ENCODE measurements at regions not wholly inside any gene's neighbourhood (a gene's known extent, or its start where the extent isn't known, plus 50 kb on each side); places are given as distances from the start of the nearest gene placed in this dataset.

DNA sequence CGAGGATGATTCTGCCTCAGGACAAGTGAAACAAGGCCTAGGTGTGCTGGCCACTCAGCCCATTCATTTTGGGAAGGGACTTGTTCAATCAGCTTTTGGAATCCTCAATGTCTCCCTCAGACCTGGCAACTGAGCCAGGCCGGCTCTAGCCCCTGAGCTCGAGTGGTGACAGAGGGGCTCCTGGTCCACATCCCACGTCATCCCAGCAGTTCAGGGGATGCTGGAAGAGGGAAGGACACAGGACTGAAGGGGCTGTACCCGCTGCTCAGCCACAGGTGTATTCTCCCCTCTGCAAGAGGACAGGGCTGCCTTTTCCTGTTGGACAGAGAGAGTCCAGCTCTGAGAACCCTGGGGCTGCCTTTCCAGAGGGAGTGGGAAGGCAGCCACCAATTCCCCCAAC lies 244.6 kb upstream of the SFSWAP start:
- H2BK120ac ChIP-seq (replicated peaks; ENCODE audit: low read depth, low read length) = no peak overlapping the region
- no peak overlapping the region for H3K23ac ChIP-seq (ENCODE audit: insufficient read length)
- POLR2A ChIA-PET (ENCODE audit: partially characterized antibody) = no interaction called here
- TF ChIP-seq CBX5 (IDR thresholded peaks at IDR 0.05; ENCODE audit: low read depth, low read length) = no peak
- TF ChIP-seq KDM1A (IDR thresholded peaks at IDR 0.05; ENCODE audit: borderline replicate concordance, low read length) = no peak
- TF ChIP-seq, protein P1, sequence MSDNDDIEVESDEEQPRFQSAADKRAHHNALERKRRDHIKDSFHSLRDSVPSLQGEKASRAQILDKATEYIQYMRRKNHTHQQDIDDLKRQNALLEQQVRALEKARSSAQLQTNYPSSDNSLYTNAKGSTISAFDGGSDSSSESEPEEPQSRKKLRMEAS (IDR thresholded peaks at IDR 0.05) = no peak
- TF ChIP-seq RNF2 (IDR thresholded peaks at IDR 0.05; ENCODE audit: borderline replicate concordance, low read depth, low read length, missing control alignments, poor library complexity, severe bottlenecking) = no peak
- no peak for TF ChIP-seq TAF1 (IDR thresholded peaks at IDR 0.05; ENCODE audit: low read depth, low read length)
- TF ChIP-seq EP300 (IDR thresholded peaks at IDR 0.05; ENCODE audit: borderline replicate concordance in 1 of 2, low read depth in 2 of 2, low read length in 2 of 2) = no peak
- TF ChIP-seq SP4 (IDR thresholded peaks at IDR 0.05; ENCODE audit: low read length) = no peak
- TF ChIP-seq EGR1 (IDR thresholded peaks at IDR 0.05; ENCODE audit: borderline replicate concordance, low read depth, low read length) = no peak
- no peak for TF ChIP-seq BCL11A (IDR thresholded peaks at IDR 0.05; ENCODE audit: low read depth in 2 of 2, low read length in 2 of 2)
- no peak for TF ChIP-seq SRF (IDR thresholded peaks at IDR 0.05; ENCODE audit: low read depth, low read length)
- no peak for TF ChIP-seq EZH2 (IDR thresholded peaks at IDR 0.05; ENCODE audit: low read depth, low read length, severe bottlenecking)
- TF ChIP-seq NRF1 (IDR thresholded peaks at IDR 0.05; ENCODE audit: low read depth, low read length) = no peak
- TF ChIP-seq KDM4A (IDR thresholded peaks at IDR 0.05; ENCODE audit: low read depth, low read length, severe bottlenecking) = no peak
- TF ChIP-seq TCF12 (IDR thresholded peaks at IDR 0.05; ENCODE audit: low read depth, low read length) = no peak
- TF ChIP-seq SIN3A (conservative IDR thresholded peaks at IDR 0.05 in 1 of 2, IDR thresholded peaks at IDR 0.05 in 1 of 2; ENCODE audit: low read depth in 1 of 2, low read length in 2 of 2) = no peak

More for the DNA sequence above, 244.6 kb upstream of the SFSWAP start:
- CTCF ChIA-PET (ENCODE audit: partially characterized antibody) = interaction anchor here (0.8 to 2.0 kb wide), 3 partner anchors 12 to 368 kb away, joined by 4 to 8 read pairs (median 5); no protein-coding TSS in a partner anchor
- Histone ChIP-seq H3K18ac (ENCODE audit: extremely low read depth, low read length) (no peak overlapping the region), H3K27me3 (replicated peaks in 1 of 4; ENCODE audit: control insufficient read depth in 3 of 4, extremely low read depth in 1 of 4, insufficient read depth in 3 of 4, low read length in 3 of 4) (no peaks in the 10 kb centered on the region), H3K36me3 (ENCODE audit: control insufficient read depth in 2 of 4, insufficient read depth in 4 of 4, low read length in 3 of 4) (no peaks in the 10 kb centered on the region), H3K27ac (ENCODE audit: low read depth, low read length) (no peak overlapping the region), H2AFZ (ENCODE audit: low read length) (no peak overlapping the region), H4K20me1 (replicated peaks in 1 of 2; ENCODE audit: control insufficient read depth in 1 of 2, insufficient read depth in 2 of 2, low read length in 2 of 2) (no peaks in the 10 kb centered on the region), H2AK5ac (ENCODE audit: low read depth, low read length) (no peak overlapping the region), H3K4ac (replicated peaks; ENCODE audit: insufficient read length, low read depth, low read length) (no peak overlapping the region), H3K14ac (ENCODE audit: insufficient read length) (no peak overlapping the region), H3K79me1 (ENCODE audit: low read depth, low read length) (no peaks in the 10 kb centered on the region), H2BK5ac (ENCODE audit: low read depth, low read length) (no peak overlapping the region), H3K4me3 (ENCODE audit: extremely low read depth in 1 of 4, insufficient read depth in 2 of 4, low read depth in 3 of 4, low read length in 4 of 4) (no peak overlapping the region), H3K79me2 (ENCODE audit: control insufficient read depth in 1 of 2, insufficient read depth in 2 of 2, low read length in 2 of 2) (no peaks in the 10 kb centered on the region), H3K56ac (replicated peaks; ENCODE audit: insufficient read length, low read depth, low read length) (no peak overlapping the region), H4K5ac (ENCODE audit: insufficient read length, low read depth, low read length) (no peak overlapping the region), H3K4me1 (replicated peaks in 1 of 4; ENCODE audit: control insufficient read depth in 3 of 4, insufficient read depth in 4 of 4, low read length in 3 of 4) (no peaks in the 10 kb centered on the region), H3K9ac (replicated peaks in 1 of 4; ENCODE audit: extremely low read depth in 1 of 4, low read depth in 3 of 4, low read length in 3 of 4) (no peak overlapping the region), H3K23me2 (ENCODE audit: low read depth, low read length) (no peaks in the 10 kb centered on the region), H4K8ac (ENCODE audit: extremely low read depth, insufficient read depth, low read length) (no peak overlapping the region), H3K4me2 (ENCODE audit: insufficient read depth in 1 of 2, low read depth in 2 of 2, low read length in 2 of 2) (no peak overlapping the region), H2BK20ac (ENCODE audit: low read length) (no peak overlapping the region), H2BK15ac (ENCODE audit: low read length) (no peak overlapping the region), H2BK12ac (ENCODE audit: low read depth, low read length) (no peak overlapping the region), H3K9me3 (ENCODE audit: insufficient read depth in 2 of 2, low read depth in 1 of 2, low read length in 1 of 2) (no peaks in the 10 kb centered on the region), H4K91ac (replicated peaks; ENCODE audit: insufficient read length, low read length) (no peak overlapping the region)
- DNase-seq (ENCODE audit: low read depth in 1 of 2, low spot score in 2 of 2) = no peak
- 82% methylated on average over 5 of the region's 5 CpGs; no CpG with 5 or more reads in 1 of the 2 experiments for WGBS, 2 experiments (ENCODE audit: extremely low coverage in 1 of 2, insufficient coverage in 1 of 2, insufficient read length in 1 of 2, insufficient replicate concordance in 2 of 2, low coverage in 1 of 2, low lambda C conversion rate in 2 of 2, missing lambda C conversion rate in 1 of 2)
- FAIRE-seq = no peak

Data from H1 (cell line).